Epithelial cell of esophagus (primary cell): ENCODE measurements at regions not wholly inside any gene's neighbourhood (a gene's known extent, or its start where the extent isn't known, plus 50 kb on each side); places are given as distances from the start of the nearest gene placed in this dataset.
A peak's percentile ranks its signal among the peaks of the same experiment; 100 is the strongest.

Experiments
- DNase-seq: peaks from one replicate; pipeline ENCODE4 v3.0.0; 2010; ENCODE audit warnings: low read depth
- H3K4me3 ChIP-seq: 2 replicates; pipeline ENCODE4 v1.5.1; 2011; ENCODE audit warnings: mild to moderate bottlenecking, low read length, control low read depth
- CTCF ChIP-seq: IDR thresholded peaks from 2 replicates; pipeline ENCODE4 v1.5.1; 2011; ENCODE audit warnings: low read depth, mild to moderate bottlenecking, low read length, control low read depth, inconsistent platforms; ENCODE audit not compliant: insufficient read depth; ENCODE audit errors: missing control alignments

GRCh38 chr3:193793123-193793522 is 200.1 kb downstream of the OPA1 start:
- no peak overlapping the region for H3K4me3 ChIP-seq
- no peak for TF ChIP-seq CTCF
- DNase-seq, result no peak

GRCh38 chr3:193794002-193794881 is 201.2 kb downstream of the OPA1 start:
- no peak for DNase-seq
- no peak overlapping the region for H3K4me3 ChIP-seq
- no peak for TF ChIP-seq CTCF

DNA sequence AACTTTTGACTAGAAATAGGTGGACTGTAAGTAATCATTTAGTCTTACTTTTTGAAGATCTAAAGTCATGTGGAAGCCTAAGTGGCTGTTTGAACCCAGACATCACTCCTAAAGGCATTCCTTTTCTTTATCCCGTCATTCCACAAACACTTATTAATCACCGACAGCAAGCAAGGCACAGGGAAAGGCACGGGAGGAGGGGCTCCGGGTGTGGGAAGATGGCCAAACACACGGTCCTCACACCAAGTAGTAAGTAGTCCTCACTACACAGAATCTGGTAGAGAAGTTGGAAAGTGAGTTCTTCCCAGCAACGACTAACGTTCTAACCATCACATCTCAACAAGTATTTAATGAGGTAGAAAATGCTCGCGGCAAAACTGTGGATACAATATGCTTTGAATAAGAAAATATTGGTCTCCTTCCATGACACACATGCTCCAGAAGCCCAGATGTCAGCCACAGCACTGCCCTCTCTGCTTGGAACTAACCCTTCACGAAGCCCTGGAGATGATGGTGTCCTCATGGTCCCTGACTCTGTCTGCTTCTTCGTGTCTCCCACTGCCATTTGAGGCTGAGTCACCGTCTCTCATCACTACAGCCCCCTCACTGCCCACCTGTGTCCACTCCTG is 202.2 kb downstream of the OPA1 start:
- no peak for DNase-seq
- no peak for TF ChIP-seq CTCF
- no peak overlapping the region for H3K4me3 ChIP-seq

DNA sequence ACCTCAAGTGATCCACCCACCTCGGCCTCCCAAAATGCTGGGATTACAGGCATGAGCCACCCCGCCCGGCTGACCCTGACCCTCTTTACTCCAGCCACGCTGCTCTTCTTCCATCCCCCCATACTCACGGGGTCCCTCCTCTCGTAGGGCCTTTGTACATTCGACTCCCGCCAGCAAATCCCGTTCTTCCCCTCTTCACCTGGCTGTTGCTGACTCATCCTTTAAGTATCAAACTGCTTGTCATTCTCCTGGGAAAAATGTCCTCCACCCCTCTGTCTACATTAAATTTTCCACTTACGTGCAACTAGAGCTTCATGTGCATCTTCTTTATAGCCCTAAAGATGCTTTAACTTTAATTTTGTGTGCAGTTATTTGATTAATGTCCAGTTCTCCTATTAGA is 203.1 kb downstream of the OPA1 start:
- no peak for TF ChIP-seq CTCF
- DNase-seq, result peak; percentile 29
- no peak overlapping the region for H3K4me3 ChIP-seq

- no peak for DNase-seq
- TF ChIP-seq CTCF, result no peak
- no peak overlapping the region for H3K4me3 ChIP-seq
These were observed 204.6 kb downstream of the OPA1 start for GRCh38 chr3:193797566-193797965.

GRCh38 chr3:193798051-193798450 is 205.0 kb downstream of the OPA1 start:
- TF ChIP-seq CTCF, result no peak
- no peak for DNase-seq
- H3K4me3 ChIP-seq, result no peak overlapping the region
